ENCODE measurements at regions not wholly inside any gene's neighbourhood (a gene's known extent, or its start where the extent isn't known, plus 50 kb on each side); places are given as distances from the start of the nearest gene placed in this dataset.

GRCh38 chr13:83996415-83996814 lies 114.1 kb upstream of the SLITRK1 start:
- no peaks in the 10 kb centered on the region for H3K4me1 ChIP-seq (ENCODE audit: control insufficient read depth in 1 of 2, low read depth in 2 of 2)
- H3K36me3 ChIP-seq = no peaks in the 10 kb centered on the region
- H3K27ac ChIP-seq = no peak overlapping the region
- TF ChIP-seq, protein P1, sequence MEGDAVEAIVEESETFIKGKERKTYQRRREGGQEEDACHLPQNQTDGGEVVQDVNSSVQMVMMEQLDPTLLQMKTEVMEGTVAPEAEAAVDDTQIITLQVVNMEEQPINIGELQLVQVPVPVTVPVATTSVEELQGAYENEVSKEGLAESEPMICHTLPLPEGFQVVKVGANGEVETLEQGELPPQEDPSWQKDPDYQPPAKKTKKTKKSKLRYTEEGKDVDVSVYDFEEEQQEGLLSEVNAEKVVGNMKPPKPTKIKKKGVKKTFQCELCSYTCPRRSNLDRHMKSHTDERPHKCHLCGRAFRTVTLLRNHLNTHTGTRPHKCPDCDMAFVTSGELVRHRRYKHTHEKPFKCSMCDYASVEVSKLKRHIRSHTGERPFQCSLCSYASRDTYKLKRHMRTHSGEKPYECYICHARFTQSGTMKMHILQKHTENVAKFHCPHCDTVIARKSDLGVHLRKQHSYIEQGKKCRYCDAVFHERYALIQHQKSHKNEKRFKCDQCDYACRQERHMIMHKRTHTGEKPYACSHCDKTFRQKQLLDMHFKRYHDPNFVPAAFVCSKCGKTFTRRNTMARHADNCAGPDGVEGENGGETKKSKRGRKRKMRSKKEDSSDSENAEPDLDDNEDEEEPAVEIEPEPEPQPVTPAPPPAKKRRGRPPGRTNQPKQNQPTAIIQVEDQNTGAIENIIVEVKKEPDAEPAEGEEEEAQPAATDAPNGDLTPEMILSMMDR (IDR thresholded peaks at IDR 0.05) = no peak
- ATAC-seq (ENCODE audit: insufficient number of reproducible peaks, low FRiP score, low read depth) = no peak
- H3K9me3 ChIP-seq = no peaks in the 10 kb centered on the region
- H3K27me3 ChIP-seq (replicated peaks; ENCODE audit: insufficient read depth) = no peaks in the 10 kb centered on the region
- DNase-seq (ENCODE audit: low spot score) = no peak
- no peak overlapping the region for H3K4me3 ChIP-seq

DNA sequence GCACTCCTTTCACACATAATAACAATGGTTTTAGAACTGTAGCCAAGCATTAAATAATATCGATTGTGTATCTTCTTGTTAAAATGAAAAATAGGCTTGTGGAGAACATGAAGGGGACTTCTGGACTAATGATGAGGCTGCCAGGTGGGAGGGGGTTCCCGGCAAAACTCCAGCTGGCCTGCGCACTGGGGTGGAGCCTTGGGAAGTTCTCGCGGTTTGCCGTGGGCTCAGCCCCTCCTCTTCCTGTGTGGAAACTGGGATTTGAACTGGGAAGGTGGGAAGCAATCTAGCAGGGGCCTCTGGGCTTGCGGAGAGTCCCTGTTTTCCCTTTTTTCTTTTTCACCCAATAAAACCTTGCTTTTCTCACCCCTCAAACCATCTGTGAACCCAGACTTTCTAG lies 113.7 kb upstream of the SLITRK1 start:
- Histone ChIP-seq H3K27me3 (replicated peaks; ENCODE audit: insufficient read depth) (no peaks in the 10 kb centered on the region), H3K36me3 (no peaks in the 10 kb centered on the region), H3K9me3 (no peaks in the 10 kb centered on the region), H3K4me3 (no peak overlapping the region), H3K4me1 (ENCODE audit: control insufficient read depth in 1 of 2, low read depth in 2 of 2) (no peaks in the 10 kb centered on the region), H3K27ac (no peak overlapping the region)
- TF ChIP-seq, protein P1 (IDR thresholded peaks at IDR 0.05) = no peak
- DNase-seq (ENCODE audit: low spot score) (no peak), ATAC-seq (ENCODE audit: insufficient number of reproducible peaks, low FRiP score, low read depth) (no peak)

- Histone ChIP-seq H3K9me3 (no peaks in the 10 kb centered on the region), H3K4me1 (ENCODE audit: control insufficient read depth in 1 of 2, low read depth in 2 of 2) (no peaks in the 10 kb centered on the region)
- TF ChIP-seq, protein P1 (IDR thresholded peaks at IDR 0.05) = no peak
Observed at GRCh38 chr13:83992566-83993358, 110.5 kb upstream of the SLITRK1 start.

DNA sequence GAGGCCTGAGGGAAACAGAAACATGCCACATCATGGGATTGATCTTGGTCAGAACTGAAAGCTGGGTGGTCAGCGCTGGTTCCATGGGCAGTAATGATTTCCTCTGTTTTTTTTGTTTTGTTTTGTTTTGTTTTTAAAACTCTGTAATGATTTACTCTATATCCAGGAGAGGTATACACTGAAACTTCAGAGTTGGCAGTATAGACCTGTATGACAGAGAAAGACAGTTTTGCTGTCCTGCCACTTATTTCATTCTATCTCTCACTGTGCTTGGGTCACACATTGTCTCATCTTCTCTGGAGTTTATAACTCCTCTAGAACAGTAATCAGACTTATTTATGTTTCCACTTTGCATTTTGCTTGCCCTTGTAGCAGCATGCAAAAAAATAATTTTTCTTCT lies 105.1 kb upstream of the SLITRK1 start:
- TF ChIP-seq, protein P1 (IDR thresholded peaks at IDR 0.05) = no peak
- Histone ChIP-seq H3K9me3 (no peaks in the 10 kb centered on the region), H3K27ac (no peak overlapping the region), H3K27me3 (replicated peaks; ENCODE audit: insufficient read depth) (no peaks in the 10 kb centered on the region), H3K36me3 (no peaks in the 10 kb centered on the region), H3K4me3 (no peak overlapping the region), H3K4me1 (ENCODE audit: control insufficient read depth in 1 of 2, low read depth in 2 of 2) (no peaks in the 10 kb centered on the region)
- no peak for DNase-seq (ENCODE audit: low spot score)
- ATAC-seq (ENCODE audit: insufficient number of reproducible peaks, low FRiP score, low read depth) = no peak

More at GRCh38 chr13:83992566-83993358, 110.5 kb upstream of the SLITRK1 start:
- DNase-seq (ENCODE audit: low spot score) (no peak), ATAC-seq (ENCODE audit: insufficient number of reproducible peaks, low FRiP score, low read depth) (no peak)
- no peaks in the 10 kb centered on the region for H3K36me3 ChIP-seq
- H3K27ac ChIP-seq = no peak overlapping the region
- H3K4me3 ChIP-seq = no peak overlapping the region
- H3K27me3 ChIP-seq (replicated peaks; ENCODE audit: insufficient read depth) = no peaks in the 10 kb centered on the region

- no peak for DNase-seq (ENCODE audit: low spot score)
- no peaks in the 10 kb centered on the region for H3K27me3 ChIP-seq (replicated peaks; ENCODE audit: insufficient read depth)
- no peak for ATAC-seq (ENCODE audit: insufficient number of reproducible peaks, low FRiP score, low read depth)
- H3K4me1 ChIP-seq (ENCODE audit: control insufficient read depth in 1 of 2, low read depth in 2 of 2) = no peaks in the 10 kb centered on the region
- H3K4me3 ChIP-seq = no peak overlapping the region
- no peaks in the 10 kb centered on the region for H3K9me3 ChIP-seq
- H3K27ac ChIP-seq = no peak overlapping the region
- H3K36me3 ChIP-seq = no peaks in the 10 kb centered on the region
- TF ChIP-seq, protein P1 (IDR thresholded peaks at IDR 0.05) = no peak
Observed at GRCh38 chr13:83984793-83985192, 102.5 kb upstream of the SLITRK1 start.
